ENCODE measurements at regions not wholly inside any gene's neighbourhood (a gene's known extent, or its start where the extent isn't known, plus 50 kb on each side); places are given as distances from the start of the nearest gene placed in this dataset.

- no peak for DNase-seq (ENCODE audit: low spot score)
- intact Hi-C loops (cut with DNase I) = no loop called here
Observed at GRCh38 chr10:52627279-52627678, 145.3 kb downstream of the MBL2 start.

GRCh38 chr10:52631146-52631545 lies 141.4 kb downstream of the MBL2 start:
- intact Hi-C loops (cut with DNase I) = no loop called here
- DNase-seq (ENCODE audit: low spot score) = no peak

- intact Hi-C loops (cut with DNase I) = no loop called here
Observed at GRCh38 chr10:52631648-52632047, 140.9 kb downstream of the MBL2 start.

GRCh38 chr10:52632591-52632990 lies 140.0 kb downstream of the MBL2 start:
- intact Hi-C loops (cut with DNase I) = no loop called here
- no peak for DNase-seq (ENCODE audit: low spot score)

More at GRCh38 chr10:52631648-52632047, 140.9 kb downstream of the MBL2 start:
- no peak for DNase-seq (ENCODE audit: low spot score)

GRCh38 chr10:52633266-52633665 lies 139.3 kb downstream of the MBL2 start:
- no peak for DNase-seq (ENCODE audit: low spot score)
- intact Hi-C loops (cut with DNase I) = no loop called here

GRCh38 chr10:52635651-52636050 lies 136.9 kb downstream of the MBL2 start:
- intact Hi-C loops (cut with DNase I) = no loop called here
- no peak for DNase-seq (ENCODE audit: low spot score)

- no peak for DNase-seq (ENCODE audit: low spot score)
- intact Hi-C loops (cut with DNase I) = no loop called here
Observed at GRCh38 chr10:52636874-52637273, 135.7 kb downstream of the MBL2 start.

- intact Hi-C loops (cut with DNase I) = no loop called here
- no peak for DNase-seq (ENCODE audit: low spot score)
Observed at GRCh38 chr10:52637592-52637991, 135.0 kb downstream of the MBL2 start.

GRCh38 chr10:52639652-52640051 lies 132.9 kb downstream of the MBL2 start:
- intact Hi-C loops (cut with DNase I) = no loop called here
- DNase-seq (ENCODE audit: low spot score) = no peak

- no peak for DNase-seq (ENCODE audit: low spot score)
- intact Hi-C loops (cut with DNase I) = no loop called here
Observed at GRCh38 chr10:52642208-52642607, 130.4 kb downstream of the MBL2 start.

- DNase-seq (ENCODE audit: low spot score) = no peak
- intact Hi-C loops (cut with DNase I) = no loop called here
Observed at GRCh38 chr10:52644373-52645186, 128.0 kb downstream of the MBL2 start.

GRCh38 chr10:52645187-52645758 lies 127.3 kb downstream of the MBL2 start:
- DNase-seq (ENCODE audit: low spot score) = no peak
- intact Hi-C loops (cut with DNase I) = no loop called here

- no peak for DNase-seq (ENCODE audit: low spot score)
- intact Hi-C loops (cut with DNase I) = no loop called here
Observed at GRCh38 chr10:52649511-52649910, 123.1 kb downstream of the MBL2 start.

GRCh38 chr10:52650873-52651272 lies 121.7 kb downstream of the MBL2 start:
- intact Hi-C loops (cut with DNase I) = no loop called here
- no peak for DNase-seq (ENCODE audit: low spot score)

- intact Hi-C loops (cut with DNase I) = no loop called here
- no peak for DNase-seq (ENCODE audit: low spot score)
Observed at GRCh38 chr10:52651293-52651692, 121.3 kb downstream of the MBL2 start.

GRCh38 chr10:52652431-52653262 lies 119.9 kb downstream of the MBL2 start:
- intact Hi-C loops (cut with DNase I) = no loop called here
- DNase-seq (ENCODE audit: low spot score) = no peak

GRCh38 chr10:52653263-52653909 lies 119.2 kb downstream of the MBL2 start:
- intact Hi-C loops (cut with DNase I) = no loop called here
- no peak for DNase-seq (ENCODE audit: low spot score)

- intact Hi-C loops (cut with DNase I) = no loop called here
- DNase-seq (ENCODE audit: low spot score) = no peak
Observed at GRCh38 chr10:52654201-52654600, 118.4 kb downstream of the MBL2 start.

- intact Hi-C loops (cut with DNase I) = no loop called here
- no peak for DNase-seq (ENCODE audit: low spot score)
Observed at GRCh38 chr10:52658112-52658511, 114.5 kb downstream of the MBL2 start.

- intact Hi-C loops (cut with DNase I) = no loop called here
- DNase-seq (ENCODE audit: low spot score) = no peak
Observed at GRCh38 chr10:52659085-52659484, 113.5 kb downstream of the MBL2 start.

Data from posterior vena cava (tissue), 2 donors.